Muscle layer of colon (tissue), 2 donors: ENCODE measurements at regions not wholly inside any gene's neighbourhood (a gene's known extent, or its start where the extent isn't known, plus 50 kb on each side); places are given as distances from the start of the nearest gene placed in this dataset.

Experiments used
- H3K27ac ChIP-seq: one replicate; pipeline ENCODE4 v1.7.0; 2013; ENCODE audit warnings: low read depth, mild to moderate bottlenecking, low read length, moderate library complexity
- H3K27me3 ChIP-seq, 2 donors: one replicate each; pipeline ENCODE4 v1.7.0; 2013; ENCODE audit warnings: low read length in 2 of 2, mild to moderate bottlenecking in 2 of 2; ENCODE audit not compliant: insufficient read depth in 2 of 2, control insufficient read depth in 1 of 2
- H3K36me3 ChIP-seq: one replicate; pipeline ENCODE4 v1.7.0; 2013; ENCODE audit warnings: mild to moderate bottlenecking, low read length; ENCODE audit not compliant: insufficient read depth
- H3K4me1 ChIP-seq: one replicate; pipeline ENCODE4 v1.7.0; 2013; ENCODE audit warnings: mild to moderate bottlenecking, low read length; ENCODE audit not compliant: insufficient read depth
- H3K4me3 ChIP-seq, 2 donors: one replicate each; pipeline ENCODE4 v1.7.0; 2013; ENCODE audit warnings: low read length in 2 of 2, low read depth in 1 of 2, mild to moderate bottlenecking in 1 of 2, moderate library complexity in 1 of 2
- H3K9ac ChIP-seq: one replicate; pipeline ENCODE4 v1.7.0; 2013; ENCODE audit warnings: low read length
- H3K9me3 ChIP-seq: one replicate; pipeline ENCODE4 v1.7.0; 2013; ENCODE audit warnings: mild to moderate bottlenecking, low read length
- donor health status: abdominal sarcoma.
- donor health status: Adenocarcinoma of cecum.

DNA sequence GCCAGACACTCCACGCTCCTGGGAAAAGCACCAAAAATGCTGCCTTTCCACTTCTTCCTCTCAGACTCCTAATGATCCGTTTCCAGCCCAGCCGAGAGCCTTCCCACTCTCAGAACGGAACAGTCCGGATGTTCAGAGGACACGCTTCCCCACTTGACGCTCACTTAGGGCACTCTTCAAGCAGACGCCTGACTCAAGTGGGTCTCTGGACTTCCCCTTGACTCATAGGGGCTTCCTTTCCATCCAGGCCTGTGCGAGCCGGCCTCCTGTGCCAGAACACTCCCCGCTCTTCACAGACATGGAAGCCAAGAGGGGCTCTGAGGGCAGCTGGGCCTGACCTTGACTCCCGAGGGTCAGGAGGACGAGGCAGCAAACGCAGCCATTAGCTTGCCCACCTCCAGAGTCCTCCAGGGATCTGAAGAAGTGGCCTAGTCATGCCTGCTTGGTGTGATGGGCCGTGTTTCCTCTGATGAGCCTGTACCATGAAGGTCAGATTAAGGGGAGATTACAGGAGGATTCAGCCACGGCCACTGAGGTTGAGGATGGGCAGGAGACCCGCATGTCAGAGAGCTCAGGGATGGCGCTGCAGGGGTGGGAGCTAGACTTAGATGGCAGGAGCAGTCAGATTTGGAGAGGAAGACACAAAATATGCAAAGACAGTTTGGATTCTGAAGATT is 114.7 kb upstream of the TLE3 start:
- Histone ChIP-seq H3K4me1 (peaks cover 4% of the 10 kb centered on the region), H3K27me3 (no peaks in the 10 kb centered on the region), H3K9me3 (no peaks in the 10 kb centered on the region)

DNA sequence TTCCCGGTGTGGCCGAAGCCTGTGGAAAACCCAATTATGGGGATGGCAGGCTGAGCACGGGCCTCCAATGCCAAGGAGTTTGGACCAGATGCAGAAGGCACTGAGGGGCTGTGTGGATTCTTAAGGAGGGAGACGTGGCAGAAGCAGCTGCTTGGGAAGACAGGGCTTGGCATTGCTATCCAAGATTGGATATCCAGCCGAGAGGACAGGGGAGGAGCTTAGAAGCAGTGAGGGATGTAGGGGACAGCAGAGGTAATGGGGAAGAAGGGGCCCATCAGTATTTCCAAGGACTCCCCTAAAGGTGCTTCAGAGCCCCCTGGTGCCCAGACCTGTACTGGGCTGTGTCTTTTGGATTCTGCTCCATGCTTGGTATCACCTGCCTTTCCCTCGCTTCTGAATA is 112.8 kb upstream of the TLE3 start:
- Histone ChIP-seq H3K4me3 (no peak overlapping the region), H3K27ac (no peak overlapping the region), H3K4me1 (peaks cover 4% of the 10 kb centered on the region), H3K9me3 (no peaks in the 10 kb centered on the region), H3K27me3 (no peaks in the 10 kb centered on the region), H3K36me3 (no peaks in the 10 kb centered on the region), H3K9ac (no peak overlapping the region)

More for the DNA sequence above, 114.7 kb upstream of the TLE3 start:
- H3K4me3 ChIP-seq: no peak overlapping the region
- no peak overlapping the region for H3K9ac ChIP-seq
- H3K36me3 ChIP-seq: no peaks in the 10 kb centered on the region
- H3K27ac ChIP-seq: no peak overlapping the region

DNA sequence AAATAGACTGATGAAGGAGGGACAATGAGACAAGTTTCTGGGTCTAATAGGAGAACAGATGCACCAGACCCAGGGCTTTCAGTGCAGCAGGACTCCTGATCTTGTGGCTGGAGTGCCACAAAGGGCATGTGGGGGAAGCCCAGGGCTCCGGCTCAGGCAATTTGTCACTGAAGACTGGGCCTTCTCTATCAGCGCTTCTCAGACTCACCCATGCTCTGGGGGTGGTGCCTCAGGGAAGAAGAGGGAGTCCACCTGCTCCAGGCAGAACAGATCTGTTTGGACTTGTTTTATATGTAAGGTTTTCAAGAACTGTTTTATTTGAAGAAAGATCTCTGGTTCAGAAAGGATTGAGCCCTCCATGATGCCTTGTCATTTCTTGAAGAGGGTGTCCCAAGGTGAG is 112.4 kb upstream of the TLE3 start:
- Histone ChIP-seq H3K36me3 (no peaks in the 10 kb centered on the region), H3K27me3 (no peaks in the 10 kb centered on the region), H3K4me1 (peaks cover 4% of the 10 kb centered on the region), H3K9me3 (no peaks in the 10 kb centered on the region), H3K9ac (no peak overlapping the region), H3K27ac (no peak overlapping the region), H3K4me3 (no peak overlapping the region)

DNA sequence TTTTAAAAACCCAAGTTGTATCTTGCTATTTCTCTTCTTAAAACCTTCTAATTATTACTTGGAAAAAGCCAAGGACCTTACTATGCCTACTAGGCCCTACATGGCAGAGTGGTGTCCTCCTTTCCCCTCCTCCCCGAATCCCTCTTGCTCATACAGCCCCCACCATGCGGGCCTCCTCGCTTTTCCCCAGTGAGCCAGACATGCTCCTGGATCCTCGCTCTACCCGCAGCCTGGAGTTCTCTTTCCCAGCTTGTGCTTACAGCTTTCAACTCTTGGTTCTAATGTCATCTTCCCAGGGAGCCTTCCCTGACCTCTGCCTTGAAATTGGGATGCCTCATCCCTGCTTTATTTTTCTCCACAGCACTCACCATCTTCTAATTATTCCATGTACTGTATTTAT is 111.8 kb upstream of the TLE3 start:
- Histone ChIP-seq H3K27me3 (no peaks in the 10 kb centered on the region), H3K27ac (no peak overlapping the region), H3K4me1 (peaks cover 4% of the 10 kb centered on the region), H3K9me3 (no peaks in the 10 kb centered on the region), H3K36me3 (no peaks in the 10 kb centered on the region), H3K4me3 (no peak overlapping the region), H3K9ac (no peak overlapping the region)

DNA sequence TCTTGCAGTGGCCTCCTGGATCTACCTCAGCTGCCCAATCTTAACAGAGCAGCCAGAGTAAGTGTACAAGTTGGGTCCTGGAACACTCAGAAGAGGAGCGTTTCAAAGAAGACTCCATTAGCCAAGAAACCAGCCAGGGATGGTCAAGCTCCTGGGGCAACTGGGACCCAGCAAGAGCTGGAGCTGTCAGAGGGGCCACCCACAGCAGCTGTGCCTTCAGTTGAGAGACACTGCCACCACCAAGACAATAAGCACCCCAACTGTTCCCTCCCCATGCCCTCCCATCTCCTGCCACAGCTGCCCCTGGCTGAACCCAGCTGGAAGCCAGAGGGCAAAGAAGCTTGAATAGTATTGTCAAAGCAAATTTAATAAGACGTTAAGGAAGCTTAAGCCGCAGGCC is 110.6 kb upstream of the TLE3 start:
- H3K27ac ChIP-seq: no peak overlapping the region
- no peaks in the 10 kb centered on the region for H3K9me3 ChIP-seq
- H3K27me3 ChIP-seq: no peaks in the 10 kb centered on the region
- no peak overlapping the region for H3K9ac ChIP-seq
- H3K4me3 ChIP-seq: no peak overlapping the region
- H3K36me3 ChIP-seq: no peaks in the 10 kb centered on the region
- peaks cover 4% of the 10 kb centered on the region for H3K4me1 ChIP-seq

DNA sequence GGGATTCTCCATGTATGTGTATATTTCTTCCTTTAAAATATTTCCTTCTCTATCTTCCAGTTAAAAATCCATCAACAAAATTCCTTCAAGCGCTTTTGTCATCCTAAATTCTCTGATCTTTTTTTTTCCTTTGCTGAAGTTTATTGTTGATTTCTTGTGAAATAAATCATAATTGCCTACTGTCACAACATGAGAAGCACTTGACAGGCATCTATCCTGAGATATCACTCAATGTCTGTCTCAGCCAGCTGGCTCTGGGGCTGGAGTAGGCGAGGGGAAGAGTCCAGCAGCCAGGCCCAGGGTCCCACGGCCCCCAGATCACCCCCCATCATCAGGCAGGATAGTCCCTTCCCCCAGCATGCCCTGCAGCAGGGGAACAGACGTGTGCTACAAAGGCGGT is 109.0 kb upstream of the TLE3 start:
- Histone ChIP-seq H3K4me3 (no peak overlapping the region), H3K36me3 (no peaks in the 10 kb centered on the region)

DNA sequence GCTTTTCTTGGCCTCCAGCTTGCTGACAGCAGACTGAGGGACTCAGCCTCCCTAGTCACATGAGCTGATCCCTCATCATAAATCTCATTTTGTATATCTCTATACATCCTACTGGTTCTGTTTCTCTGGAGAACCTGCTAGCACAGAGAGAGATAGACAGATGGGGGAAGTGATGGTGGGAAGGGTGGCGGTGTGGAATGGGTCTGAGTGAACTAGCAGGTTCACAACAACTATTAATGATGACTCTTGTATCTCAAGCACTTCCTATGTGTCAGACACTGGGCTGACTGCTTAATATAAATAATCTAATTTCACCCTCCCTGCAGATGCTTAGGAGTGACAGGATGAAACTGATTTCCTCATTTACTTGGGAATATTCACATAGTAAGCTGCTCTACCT is 106.9 kb upstream of the TLE3 start:
- H3K9ac ChIP-seq: no peak overlapping the region
- H3K27me3 ChIP-seq: no peaks in the 10 kb centered on the region
- no peak overlapping the region for H3K4me3 ChIP-seq
- H3K4me1 ChIP-seq: peaks cover 23% of the 10 kb centered on the region
- no peaks in the 10 kb centered on the region for H3K36me3 ChIP-seq
- no peak overlapping the region for H3K27ac ChIP-seq
- H3K9me3 ChIP-seq: no peaks in the 10 kb centered on the region

More for the DNA sequence above, 109.0 kb upstream of the TLE3 start:
- no peaks in the 10 kb centered on the region for H3K27me3 ChIP-seq
- H3K4me1 ChIP-seq: peaks cover 7% of the 10 kb centered on the region
- no peak overlapping the region for H3K27ac ChIP-seq
- no peak overlapping the region for H3K9ac ChIP-seq
- no peaks in the 10 kb centered on the region for H3K9me3 ChIP-seq

DNA sequence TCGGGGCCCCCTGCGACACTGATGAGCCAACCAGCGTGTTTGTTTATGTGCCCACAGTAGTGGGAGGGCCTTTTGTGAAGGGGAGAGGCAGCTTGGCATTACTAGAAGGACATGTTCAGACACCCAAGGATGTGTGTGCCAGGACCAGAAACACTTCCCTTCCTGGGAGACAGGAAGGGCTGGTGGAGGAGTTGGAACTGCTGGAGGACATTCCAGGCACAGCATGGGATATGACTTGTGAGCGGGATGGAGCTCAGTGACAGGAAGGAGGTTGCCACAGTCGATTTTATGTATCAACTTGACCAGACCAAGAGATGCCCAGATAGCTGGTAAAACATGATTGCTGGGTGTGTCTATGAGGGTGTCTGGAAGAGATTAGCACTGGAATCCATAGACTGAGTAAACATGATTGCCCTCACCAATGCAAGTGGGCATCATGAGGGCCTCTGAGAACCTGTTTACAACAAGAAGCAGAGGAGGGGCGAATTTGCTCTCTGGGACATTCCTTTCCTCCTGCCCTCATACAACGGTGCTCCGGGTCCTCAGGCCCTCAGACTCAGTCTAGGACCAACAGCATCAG is 106.4 kb upstream of the TLE3 start:
- Histone ChIP-seq H3K9ac (no peak overlapping the region), H3K27ac (no peak overlapping the region), H3K27me3 (no peaks in the 10 kb centered on the region), H3K4me3 (no peak overlapping the region), H3K9me3 (no peaks in the 10 kb centered on the region), H3K4me1 (peaks cover 23% of the 10 kb centered on the region), H3K36me3 (no peaks in the 10 kb centered on the region)

DNA sequence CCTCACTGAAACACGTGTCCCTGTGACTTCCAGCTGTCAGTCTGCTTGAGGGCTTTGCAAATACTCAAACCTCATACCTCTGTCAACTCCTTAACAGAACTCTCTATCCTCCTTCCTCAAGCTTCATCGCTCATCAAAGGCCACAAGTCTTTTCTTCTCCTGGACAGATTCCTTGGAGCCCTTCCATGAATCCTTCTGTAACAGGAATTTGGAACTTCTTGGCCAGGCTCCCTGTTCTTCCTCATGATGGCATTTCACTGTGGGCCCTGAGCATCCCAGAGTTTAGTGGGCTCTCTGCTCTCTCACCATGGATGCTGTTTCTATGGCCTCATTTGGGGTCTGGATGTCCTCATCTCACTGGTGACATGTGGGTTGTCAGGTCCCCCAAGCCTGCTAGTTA is 105.0 kb upstream of the TLE3 start:
- Histone ChIP-seq H3K4me3 (no peak overlapping the region), H3K27ac (no peak overlapping the region), H3K27me3 (no peaks in the 10 kb centered on the region), H3K4me1 (peaks cover 23% of the 10 kb centered on the region), H3K36me3 (no peaks in the 10 kb centered on the region), H3K9ac (no peak overlapping the region), H3K9me3 (no peaks in the 10 kb centered on the region)

DNA sequence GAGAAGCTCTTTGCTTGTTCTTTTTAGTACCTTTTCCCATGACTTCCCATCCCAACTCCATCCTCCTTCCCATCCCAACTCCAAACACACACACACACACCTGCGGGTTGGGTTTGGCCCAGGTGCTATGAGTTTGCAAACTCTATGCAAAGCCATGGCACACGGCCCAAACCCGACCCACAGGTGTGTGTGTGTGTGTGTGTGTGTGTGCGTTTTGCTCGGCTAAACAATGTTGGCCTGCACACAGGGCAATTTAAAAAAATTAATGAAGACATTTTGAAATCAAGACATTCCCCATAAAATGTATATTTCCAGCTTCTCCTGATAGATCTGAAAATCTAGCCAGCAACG is 103.7 kb upstream of the TLE3 start:
- peaks cover 27% of the 10 kb centered on the region for H3K4me1 ChIP-seq

DNA sequence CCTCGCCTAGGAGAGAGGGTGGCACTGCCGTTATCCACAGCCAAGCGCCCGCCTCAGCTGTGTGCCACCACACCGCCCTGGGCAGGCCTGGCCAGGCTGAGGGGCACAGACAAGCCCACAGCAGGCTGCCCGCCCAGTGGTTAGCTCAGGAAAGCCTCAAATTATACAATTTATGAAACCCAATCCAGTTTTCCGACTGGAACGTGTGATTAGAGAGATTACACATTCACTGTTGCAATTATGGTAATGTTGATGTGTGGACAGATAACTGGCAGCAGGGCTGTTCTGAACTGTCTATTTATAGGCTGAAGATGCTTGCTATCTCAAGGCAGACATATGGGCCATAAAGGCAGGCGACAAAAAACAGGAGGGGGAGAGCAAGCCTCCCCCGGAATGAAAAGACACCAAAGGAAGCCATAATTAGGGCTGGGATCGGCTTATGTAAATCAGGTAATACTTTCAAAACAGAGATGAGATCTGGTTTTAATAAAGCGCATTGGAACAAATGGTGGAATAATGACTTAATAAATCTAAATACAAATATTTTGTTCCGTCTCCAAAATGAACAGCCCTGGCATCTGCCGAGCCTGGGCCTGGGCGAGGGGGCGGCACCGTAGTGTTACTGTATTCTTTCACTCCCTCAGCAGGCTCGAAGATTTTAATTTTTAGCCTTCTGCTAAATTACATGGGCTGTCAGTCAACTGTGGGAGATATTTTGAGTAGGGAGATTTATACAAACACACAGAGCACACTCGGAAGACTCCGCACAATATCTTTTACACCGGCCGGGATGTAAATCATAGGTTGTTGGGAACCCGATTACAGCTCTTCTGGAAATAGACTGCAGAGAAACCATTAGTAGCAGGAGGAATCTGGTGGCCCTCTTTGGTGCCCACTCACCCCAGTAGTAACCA is 103.1 kb upstream of the TLE3 start:
- no peak overlapping the region for H3K9ac ChIP-seq
- no peak overlapping the region for H3K4me3 ChIP-seq
- H3K36me3 ChIP-seq: no peaks in the 10 kb centered on the region
- H3K4me1 ChIP-seq: peaks cover 33% of the 10 kb centered on the region
- H3K27me3 ChIP-seq: no peaks in the 10 kb centered on the region
- no peaks in the 10 kb centered on the region for H3K9me3 ChIP-seq
- peak overlapping the region; percentile 30 for H3K27ac ChIP-seq

More for the DNA sequence above, 103.7 kb upstream of the TLE3 start:
- Histone ChIP-seq H3K9ac (no peak overlapping the region), H3K27ac (no peak overlapping the region), H3K36me3 (no peaks in the 10 kb centered on the region), H3K27me3 (no peaks in the 10 kb centered on the region), H3K9me3 (no peaks in the 10 kb centered on the region), H3K4me3 (no peak overlapping the region)
